HUES48 (cell line): ENCODE measurements at regions not wholly inside any gene's neighbourhood (a gene's known extent, or its start where the extent isn't known, plus 50 kb on each side); places are given as distances from the start of the nearest gene placed in this dataset.

Experiments
- H3K27ac ChIP-seq: one replicate; pipeline ENCODE4 v1.7.0; 2013; ENCODE audit warnings: low read depth, low read length, inconsistent platforms
- H3K27me3 ChIP-seq: 2 replicates; pipeline ENCODE4 v1.6.1; 2013; ENCODE audit warnings: mild to moderate bottlenecking, low read length; ENCODE audit not compliant: control insufficient read depth, insufficient read depth
- H3K36me3 ChIP-seq: 2 replicates; pipeline ENCODE4 v1.6.1; 2013; ENCODE audit warnings: low read length; ENCODE audit not compliant: control insufficient read depth, insufficient read depth
- H3K4me1 ChIP-seq: 2 replicates; pipeline ENCODE4 v1.6.1; 2013; ENCODE audit warnings: mild to moderate bottlenecking, low read length; ENCODE audit not compliant: control insufficient read depth, insufficient read depth
- H3K4me3 ChIP-seq: 2 replicates; pipeline ENCODE4 v1.5.1; 2013; ENCODE audit warnings: mild to moderate bottlenecking, low read depth, low read length
- H3K9ac ChIP-seq: 2 replicates; pipeline ENCODE4 v1.6.1; 2013; ENCODE audit warnings: mild to moderate bottlenecking, low read depth, low read length, moderate library complexity
- H3K9me3 ChIP-seq: 2 replicates; pipeline ENCODE4 v1.6.1; 2013; ENCODE audit warnings: low read length; ENCODE audit not compliant: control insufficient read depth, insufficient read depth

GRCh38 chr16:6864244-6864643, 468.4 kb upstream of the RBFOX1 start:
- Histone ChIP-seq H3K27ac (no peak overlapping the region), H3K9me3 (no peaks in the 10 kb centered on the region), H3K36me3 (no peaks in the 10 kb centered on the region), H3K4me3 (no peak overlapping the region), H3K9ac (no peak overlapping the region), H3K27me3 (peaks cover 64% of the 10 kb centered on the region), H3K4me1 (peaks cover 33% of the 10 kb centered on the region)

- no peaks in the 10 kb centered on the region for H3K36me3 ChIP-seq
- H3K27ac ChIP-seq = peak overlapping the region; percentile 75
- peaks cover 74% of the 10 kb centered on the region for H3K27me3 ChIP-seq
- peaks cover 33% of the 10 kb centered on the region for H3K4me1 ChIP-seq
- H3K9ac ChIP-seq = no peak overlapping the region
- no peaks in the 10 kb centered on the region for H3K9me3 ChIP-seq
- H3K4me3 ChIP-seq = no peak overlapping the region
Measured at GRCh38 chr16:6863135-6863534, 469.5 kb upstream of the RBFOX1 start.

- H3K27me3 ChIP-seq = peaks cover 86% of the 10 kb centered on the region
- H3K27ac ChIP-seq = no peak overlapping the region
- no peaks in the 10 kb centered on the region for H3K36me3 ChIP-seq
- H3K9ac ChIP-seq = no peak overlapping the region
- no peak overlapping the region for H3K4me3 ChIP-seq
- H3K9me3 ChIP-seq = no peaks in the 10 kb centered on the region
- peaks cover 36% of the 10 kb centered on the region for H3K4me1 ChIP-seq
Measured at GRCh38 chr16:6861815-6862477, 470.7 kb upstream of the RBFOX1 start.

GRCh38 chr16:6861135-6861814, 471.4 kb upstream of the RBFOX1 start:
- Histone ChIP-seq H3K9ac (no peak overlapping the region), H3K4me1 (peaks cover 36% of the 10 kb centered on the region), H3K4me3 (0 out of 2 replicates have a peak overlapping the region, but pooled peaks have one; percentile 7), H3K27ac (peak overlapping the region; percentile 28), H3K9me3 (no peaks in the 10 kb centered on the region), H3K27me3 (peaks cover 93% of the 10 kb centered on the region), H3K36me3 (no peaks in the 10 kb centered on the region)

- Histone ChIP-seq H3K36me3 (no peaks in the 10 kb centered on the region), H3K4me1 (peaks cover 19% of the 10 kb centered on the region), H3K9ac (no peak overlapping the region), H3K27me3 (peaks cover 86% of the 10 kb centered on the region), H3K27ac (no peak overlapping the region), H3K4me3 (no peak overlapping the region), H3K9me3 (no peaks in the 10 kb centered on the region)
Measured at GRCh38 chr16:6857575-6857974, 475.1 kb upstream of the RBFOX1 start.

GRCh38 chr16:6856578-6856977, 476.1 kb upstream of the RBFOX1 start:
- H3K9me3 ChIP-seq = no peaks in the 10 kb centered on the region
- peaks cover 9% of the 10 kb centered on the region for H3K4me1 ChIP-seq
- no peak overlapping the region for H3K9ac ChIP-seq
- H3K36me3 ChIP-seq = no peaks in the 10 kb centered on the region
- H3K4me3 ChIP-seq = no peak overlapping the region
- H3K27ac ChIP-seq = no peak overlapping the region
- H3K27me3 ChIP-seq = peaks cover 76% of the 10 kb centered on the region

GRCh38 chr16:6853565-6853964, 479.1 kb upstream of the RBFOX1 start:
- no peak overlapping the region for H3K27ac ChIP-seq
- H3K4me3 ChIP-seq = no peak overlapping the region
- no peak overlapping the region for H3K9ac ChIP-seq
- H3K36me3 ChIP-seq = no peaks in the 10 kb centered on the region
- peaks cover 51% of the 10 kb centered on the region for H3K27me3 ChIP-seq
- H3K4me1 ChIP-seq = peaks cover 3% of the 10 kb centered on the region; the same call in 1 of the 2 replicates
- H3K9me3 ChIP-seq = no peaks in the 10 kb centered on the region

- Histone ChIP-seq H3K9me3 (no peaks in the 10 kb centered on the region), H3K4me1 (peaks cover 2% of the 10 kb centered on the region; the same call in 1 of the 2 replicates), H3K36me3 (no peaks in the 10 kb centered on the region), H3K9ac (no peak overlapping the region), H3K4me3 (no peak overlapping the region), H3K27ac (no peak overlapping the region), H3K27me3 (peaks cover 43% of the 10 kb centered on the region)
Measured at GRCh38 chr16:6852643-6853225, 479.9 kb upstream of the RBFOX1 start.

GRCh38 chr16:6846452-6846851, 486.2 kb upstream of the RBFOX1 start:
- H3K4me3 ChIP-seq = no peak overlapping the region
- H3K27me3 ChIP-seq = 0 out of 2 replicates have a peak, but pooled peaks cover 4% of the 10 kb centered on the region
- no peaks in the 10 kb centered on the region for H3K36me3 ChIP-seq
- no peaks in the 10 kb centered on the region for H3K4me1 ChIP-seq
- no peaks in the 10 kb centered on the region for H3K9me3 ChIP-seq
- H3K27ac ChIP-seq = no peak overlapping the region
- no peak overlapping the region for H3K9ac ChIP-seq

GRCh38 chr16:6841392-6841791, 491.3 kb upstream of the RBFOX1 start:
- Histone ChIP-seq H3K36me3 (no peaks in the 10 kb centered on the region), H3K9me3 (no peaks in the 10 kb centered on the region), H3K4me3 (no peak overlapping the region), H3K9ac (no peak overlapping the region), H3K27ac (no peak overlapping the region), H3K27me3 (no peaks in the 10 kb centered on the region), H3K4me1 (no peaks in the 10 kb centered on the region)

- no peaks in the 10 kb centered on the region for H3K9me3 ChIP-seq
- H3K27me3 ChIP-seq = no peaks in the 10 kb centered on the region
- H3K36me3 ChIP-seq = no peaks in the 10 kb centered on the region
- no peak overlapping the region for H3K9ac ChIP-seq
- no peak overlapping the region for H3K27ac ChIP-seq
- H3K4me3 ChIP-seq = no peak overlapping the region
- no peaks in the 10 kb centered on the region for H3K4me1 ChIP-seq
Measured at GRCh38 chr16:6837722-6838121, 494.9 kb upstream of the RBFOX1 start.
